MM.1S (cell line): ENCODE measurements at regions not wholly inside any gene's neighbourhood (a gene's known extent, or its start where the extent isn't known, plus 50 kb on each side); places are given as distances from the start of the nearest gene placed in this dataset.

Experiments
- CTCF ChIP-seq: fragments of 300-600 bp; sonication (generic); IDR thresholded peaks from 2 replicates; pipeline ENCODE4 v1.5.1; 2016; ENCODE audit warnings: antibody characterized with exemption, low read length, mixed read lengths
- EZH2 ChIP-seq: fragments of 300-600 bp; sonication (generic); optimal IDR thresholded peaks from 2 replicates; pipeline ENCODE3; 2017; ENCODE audit warnings: low read depth, mild to moderate bottlenecking, antibody characterized with exemption, low read length, mixed read lengths
- EZH2phosphoT487 ChIP-seq: fragments of 300-600 bp; sonication (generic); IDR thresholded peaks from 2 replicates; pipeline ENCODE4 v1.6.1; 2018; ENCODE audit warnings: antibody characterized with exemption, low read length

- no peak for TF ChIP-seq CTCF
- TF ChIP-seq EZH2phosphoT487: no peak
- TF ChIP-seq EZH2: no peak
Measured at GRCh38 chr10:133004478-133004877, 62.1 kb upstream of the CFAP46 start.
